DND-41 (cell line): ENCODE measurements at regions not wholly inside any gene's neighbourhood (a gene's known extent, or its start where the extent isn't known, plus 50 kb on each side); places are given as distances from the start of the nearest gene placed in this dataset.

ENCODE experiments used
- ATAC-seq: fragments of 200-7000 bp; cut with Tn5 transposase; 3 replicates; pipeline ENCODE4 v1.9.1; 2021; ENCODE audit warnings: low read depth; ENCODE audit not compliant: insufficient read depth
- DNase-seq: peaks from one replicate; pipeline ENCODE4 v3.0.0-alpha.2; 2020
- H2AFZ ChIP-seq: 2 replicates; pipeline ENCODE4 v1.6.0; 2012; ENCODE audit warnings: low read depth, low read length
- H3K27ac ChIP-seq: 2 replicates; pipeline ENCODE4 v1.5.1; 2012; ENCODE audit warnings: low read length, inconsistent platforms
- H3K27me3 ChIP-seq: fragments of 200-600 bp; sonication (generic); 2 replicates; pipeline ENCODE4 v1.6.0; 2012; ENCODE audit warnings: low read length, mild to moderate bottlenecking, inconsistent platforms; ENCODE audit not compliant: insufficient read depth, poor library complexity
- H3K36me3 ChIP-seq: 2 replicates; pipeline ENCODE4 v1.5.1; 2012; ENCODE audit warnings: low read length, inconsistent platforms; ENCODE audit not compliant: insufficient read depth
- H3K4me1 ChIP-seq: 2 replicates; pipeline ENCODE4 v1.5.1; 2012; ENCODE audit warnings: mild to moderate bottlenecking, low read length; ENCODE audit not compliant: insufficient read depth
- H3K4me2 ChIP-seq: 2 replicates; pipeline ENCODE4 v1.6.0; 2012; ENCODE audit warnings: mild to moderate bottlenecking, moderate library complexity, low read length, inconsistent platforms; ENCODE audit not compliant: insufficient read depth
- H3K4me3 ChIP-seq, 2 experiments: fragments of 200-600 bp in 1 of 2; shearing (Covaris generic) in 1 of 2; 2 replicates each; pipeline ENCODE4 v1.5.1; 2012 to 2016; ENCODE audit warnings: inconsistent platforms in 2 of 2, low read length in 2 of 2, mild to moderate bottlenecking in 2 of 2, low read depth in 1 of 2, moderate library complexity in 1 of 2
- H3K79me2 ChIP-seq: 2 replicates; pipeline ENCODE4 v1.6.0; 2012; ENCODE audit warnings: low read length, inconsistent platforms; ENCODE audit not compliant: insufficient read depth
- H3K9ac ChIP-seq: 2 replicates; pipeline ENCODE4 v1.6.0; 2012; ENCODE audit warnings: low read depth, mild to moderate bottlenecking, inconsistent platforms, low read length, moderate library complexity
- H3K9me3 ChIP-seq: 2 replicates; pipeline ENCODE4 v1.5.1; 2012; ENCODE audit warnings: low read length, moderate library complexity, mild to moderate bottlenecking, inconsistent platforms; ENCODE audit not compliant: insufficient read depth, severe bottlenecking
- H4K20me1 ChIP-seq: 2 replicates; pipeline ENCODE4 v1.6.0; 2012; ENCODE audit warnings: low read length; ENCODE audit not compliant: insufficient read depth
- EZH2 ChIP-seq: IDR thresholded peaks from 3 replicates; pipeline ENCODE4 v1.6.1; 2012; ENCODE audit warnings: borderline replicate concordance, low read depth, mild to moderate bottlenecking, moderate library complexity, low read length, inconsistent platforms; ENCODE audit not compliant: severe bottlenecking
- TF ChIP-seq, protein P1 (sequence below): IDR thresholded peaks from 2 replicates; pipeline ENCODE4 v1.5.1; 2012; ENCODE audit warnings: borderline replicate concordance, low read length, moderate library complexity, mild to moderate bottlenecking; ENCODE audit not compliant: poor library complexity, severe bottlenecking; ENCODE audit errors: extremely low read depth

DNA sequence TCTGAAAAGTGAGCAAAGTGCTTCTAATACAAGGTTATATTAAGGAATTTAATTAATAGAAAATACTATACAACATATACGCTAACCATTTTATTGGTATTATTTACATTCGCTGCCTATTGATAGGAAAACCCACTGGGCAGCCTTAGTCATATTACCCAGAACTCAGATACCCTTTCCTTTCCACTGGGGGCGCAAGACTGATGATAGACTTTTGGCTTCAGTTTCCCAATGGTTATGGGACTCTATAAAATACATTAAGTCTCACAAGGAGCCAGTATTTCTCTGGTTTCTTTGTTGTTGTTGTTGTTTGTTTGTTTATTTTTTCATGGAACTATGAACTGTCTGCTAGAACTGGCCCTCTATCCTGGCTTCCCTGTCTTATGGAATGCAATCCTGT, 471.1 kb upstream of the KIRREL3 start:
- Histone ChIP-seq H2AFZ (no peak overlapping the region), H3K4me1 (peaks cover 17% of the 10 kb centered on the region), H4K20me1 (no peaks in the 10 kb centered on the region), H3K36me3 (no peaks in the 10 kb centered on the region), H3K4me3 (no peak overlapping the region), H3K27ac (no peak overlapping the region), H3K4me2 (no peak overlapping the region), H3K9me3 (no peaks in the 10 kb centered on the region), H3K27me3 (no peaks in the 10 kb centered on the region), H3K9ac (no peak overlapping the region), H3K79me2 (no peaks in the 10 kb centered on the region)
- ATAC-seq, result no peak
- no peak for DNase-seq
- TF ChIP-seq, protein P1, sequence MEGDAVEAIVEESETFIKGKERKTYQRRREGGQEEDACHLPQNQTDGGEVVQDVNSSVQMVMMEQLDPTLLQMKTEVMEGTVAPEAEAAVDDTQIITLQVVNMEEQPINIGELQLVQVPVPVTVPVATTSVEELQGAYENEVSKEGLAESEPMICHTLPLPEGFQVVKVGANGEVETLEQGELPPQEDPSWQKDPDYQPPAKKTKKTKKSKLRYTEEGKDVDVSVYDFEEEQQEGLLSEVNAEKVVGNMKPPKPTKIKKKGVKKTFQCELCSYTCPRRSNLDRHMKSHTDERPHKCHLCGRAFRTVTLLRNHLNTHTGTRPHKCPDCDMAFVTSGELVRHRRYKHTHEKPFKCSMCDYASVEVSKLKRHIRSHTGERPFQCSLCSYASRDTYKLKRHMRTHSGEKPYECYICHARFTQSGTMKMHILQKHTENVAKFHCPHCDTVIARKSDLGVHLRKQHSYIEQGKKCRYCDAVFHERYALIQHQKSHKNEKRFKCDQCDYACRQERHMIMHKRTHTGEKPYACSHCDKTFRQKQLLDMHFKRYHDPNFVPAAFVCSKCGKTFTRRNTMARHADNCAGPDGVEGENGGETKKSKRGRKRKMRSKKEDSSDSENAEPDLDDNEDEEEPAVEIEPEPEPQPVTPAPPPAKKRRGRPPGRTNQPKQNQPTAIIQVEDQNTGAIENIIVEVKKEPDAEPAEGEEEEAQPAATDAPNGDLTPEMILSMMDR, result peak; percentile 34
- no peak for TF ChIP-seq EZH2

DNA sequence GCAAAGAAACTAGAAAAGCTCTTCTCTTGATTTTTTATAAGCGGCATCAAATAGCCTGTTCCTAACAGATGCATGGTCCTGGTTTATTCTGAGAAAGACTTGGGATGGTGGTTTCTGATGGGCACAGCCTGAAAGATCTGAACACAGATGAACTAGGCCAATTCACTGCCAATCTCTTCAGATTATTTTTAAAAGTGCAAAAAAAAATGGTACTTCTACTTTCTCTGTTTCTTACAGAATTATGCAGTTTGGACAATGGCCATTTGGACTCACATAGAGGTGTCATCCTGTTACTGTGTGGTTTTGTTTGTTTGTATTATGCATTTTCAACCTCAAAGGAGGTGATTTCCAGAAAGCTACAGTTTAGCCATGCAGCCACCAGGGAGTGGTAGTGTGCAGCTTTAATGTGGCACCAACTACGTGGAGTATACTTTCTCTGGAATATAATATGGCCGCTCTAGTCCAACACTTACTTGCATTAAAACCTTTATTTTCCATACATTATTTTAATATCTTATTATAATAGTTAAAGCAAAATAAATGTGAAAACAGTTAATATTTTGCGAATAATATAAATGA, 469.8 kb upstream of the KIRREL3 start:
- H3K9ac ChIP-seq, result no peak overlapping the region
- H3K79me2 ChIP-seq, result no peaks in the 10 kb centered on the region
- no peaks in the 10 kb centered on the region for H3K36me3 ChIP-seq
- peaks cover 10% of the 10 kb centered on the region for H3K4me1 ChIP-seq
- no peaks in the 10 kb centered on the region for H4K20me1 ChIP-seq
- no peaks in the 10 kb centered on the region for H3K9me3 ChIP-seq
- no peak overlapping the region for H3K4me2 ChIP-seq
- peak; percentile 44 for DNase-seq
- H3K27me3 ChIP-seq, result no peaks in the 10 kb centered on the region
- H3K27ac ChIP-seq, result no peak overlapping the region
- H3K4me3 ChIP-seq, result no peak overlapping the region
- peak; percentile 72 for ATAC-seq
- TF ChIP-seq, protein P1, result peak; percentile 73
- no peak for TF ChIP-seq EZH2
- no peak overlapping the region for H2AFZ ChIP-seq

DNA sequence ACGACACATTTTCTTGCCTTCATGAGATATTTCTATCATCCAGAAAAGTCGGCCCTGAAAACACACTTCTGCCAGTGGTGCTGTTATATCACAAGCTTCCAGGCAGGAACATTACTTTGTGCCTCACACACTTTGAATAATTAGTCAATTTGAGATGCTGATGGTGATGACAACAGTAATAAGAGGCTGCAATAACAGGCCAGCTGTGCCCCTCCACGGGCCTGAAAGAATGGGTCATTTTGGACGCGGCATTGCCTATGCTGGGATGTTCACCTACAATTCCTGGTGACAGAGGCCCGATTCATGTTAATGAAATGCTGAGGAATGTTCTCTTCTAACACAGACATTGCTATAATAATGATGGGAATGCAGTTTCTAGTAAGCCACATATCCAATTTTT, 463.8 kb upstream of the KIRREL3 start:
- H4K20me1 ChIP-seq, result no peaks in the 10 kb centered on the region
- no peaks in the 10 kb centered on the region for H3K4me1 ChIP-seq
- ATAC-seq, result no peak

More for the DNA sequence above, 463.8 kb upstream of the KIRREL3 start:
- H3K9me3 ChIP-seq, result no peaks in the 10 kb centered on the region
- H3K4me2 ChIP-seq, result no peak overlapping the region
- no peak for DNase-seq
- H3K36me3 ChIP-seq, result no peaks in the 10 kb centered on the region
- H2AFZ ChIP-seq, result no peak overlapping the region
- no peaks in the 10 kb centered on the region for H3K79me2 ChIP-seq
- no peak overlapping the region for H3K4me3 ChIP-seq
- TF ChIP-seq, protein P1, result no peak
- no peak for TF ChIP-seq EZH2
- H3K27ac ChIP-seq, result no peak overlapping the region
- H3K9ac ChIP-seq, result no peak overlapping the region
- no peaks in the 10 kb centered on the region for H3K27me3 ChIP-seq
